ENCODE measurements at regions not wholly inside any gene's neighbourhood (a gene's known extent, or its start where the extent isn't known, plus 50 kb on each side); places are given as distances from the start of the nearest gene placed in this dataset.

- intact Hi-C loops (cut with micrococcal nuclease): no loop called here
- ATAC-seq (ENCODE audit: low read depth): no peak
- Mint-ChIP-seq H3K4me1 (no peaks in the 10 kb centered on the region), H3K9me3 (peaks cover 9% of the 10 kb centered on the region), H3K27me3 (peaks cover 3% of the 10 kb centered on the region), H3K4me3 (no peak overlapping the region), H3K36me3 (ENCODE audit: low read depth) (no peaks in the 10 kb centered on the region), H3K27ac (no peak overlapping the region)
- DNase-seq: no peak
- CTCF ChIA-PET: no interaction called here
- TF ChIP-seq, protein P1, sequence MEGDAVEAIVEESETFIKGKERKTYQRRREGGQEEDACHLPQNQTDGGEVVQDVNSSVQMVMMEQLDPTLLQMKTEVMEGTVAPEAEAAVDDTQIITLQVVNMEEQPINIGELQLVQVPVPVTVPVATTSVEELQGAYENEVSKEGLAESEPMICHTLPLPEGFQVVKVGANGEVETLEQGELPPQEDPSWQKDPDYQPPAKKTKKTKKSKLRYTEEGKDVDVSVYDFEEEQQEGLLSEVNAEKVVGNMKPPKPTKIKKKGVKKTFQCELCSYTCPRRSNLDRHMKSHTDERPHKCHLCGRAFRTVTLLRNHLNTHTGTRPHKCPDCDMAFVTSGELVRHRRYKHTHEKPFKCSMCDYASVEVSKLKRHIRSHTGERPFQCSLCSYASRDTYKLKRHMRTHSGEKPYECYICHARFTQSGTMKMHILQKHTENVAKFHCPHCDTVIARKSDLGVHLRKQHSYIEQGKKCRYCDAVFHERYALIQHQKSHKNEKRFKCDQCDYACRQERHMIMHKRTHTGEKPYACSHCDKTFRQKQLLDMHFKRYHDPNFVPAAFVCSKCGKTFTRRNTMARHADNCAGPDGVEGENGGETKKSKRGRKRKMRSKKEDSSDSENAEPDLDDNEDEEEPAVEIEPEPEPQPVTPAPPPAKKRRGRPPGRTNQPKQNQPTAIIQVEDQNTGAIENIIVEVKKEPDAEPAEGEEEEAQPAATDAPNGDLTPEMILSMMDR (IDR thresholded peaks at IDR 0.05): no peak
- POLR2A ChIA-PET: no interaction called here
Measured at GRCh38 chr2:7573166-7573825, 656.1 kb downstream of the RNF144A start.

DNA sequence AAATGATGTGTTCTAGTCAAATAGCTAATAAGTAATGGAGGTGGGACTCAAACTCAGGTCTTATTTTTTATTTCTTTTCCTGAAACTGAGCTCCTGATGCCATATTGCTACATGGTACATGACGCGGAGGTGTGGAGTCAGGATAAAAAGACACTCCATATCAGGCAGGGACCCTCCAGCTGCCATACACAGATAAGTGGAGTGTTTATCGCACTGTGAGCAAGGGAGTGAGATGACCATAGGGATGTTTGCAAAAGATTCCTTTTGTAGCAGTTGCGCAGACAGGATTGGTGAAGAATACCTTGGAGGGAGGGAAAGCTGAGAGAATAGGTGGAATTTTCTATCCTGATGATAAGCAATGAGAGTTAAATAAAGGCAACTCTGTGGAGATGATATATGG, 657.2 kb downstream of the RNF144A start:
- ChIA-PET POLR2A (no interaction called here), CTCF (no interaction called here)
- H3K27ac Mint-ChIP-seq: no peak overlapping the region
- no peak overlapping the region for H3K4me3 Mint-ChIP-seq
- ATAC-seq (ENCODE audit: low read depth) (no peak), DNase-seq (no peak)
- no peaks in the 10 kb centered on the region for H3K36me3 Mint-ChIP-seq (ENCODE audit: low read depth)
- H3K9me3 Mint-ChIP-seq: peaks cover 12% of the 10 kb centered on the region
- TF ChIP-seq, protein P1 (IDR thresholded peaks at IDR 0.05): no peak
- intact Hi-C loops (cut with micrococcal nuclease): no loop called here
- peaks cover 6% of the 10 kb centered on the region for H3K27me3 Mint-ChIP-seq
- H3K4me1 Mint-ChIP-seq: no peaks in the 10 kb centered on the region

GRCh38 chr2:7577769-7578168, 660.6 kb downstream of the RNF144A start:
- Mint-ChIP-seq H3K27me3 (peaks cover 6% of the 10 kb centered on the region), H3K4me3 (no peak overlapping the region), H3K4me1 (no peaks in the 10 kb centered on the region), H3K27ac (no peak overlapping the region), H3K9me3 (peaks cover 14% of the 10 kb centered on the region), H3K36me3 (ENCODE audit: low read depth) (no peaks in the 10 kb centered on the region)
- DNase-seq (no peak), ATAC-seq (ENCODE audit: low read depth) (no peak)
- TF ChIP-seq, protein P1 (IDR thresholded peaks at IDR 0.05): no peak
- POLR2A ChIA-PET: no interaction called here
- intact Hi-C loops (cut with micrococcal nuclease): no loop called here
- CTCF ChIA-PET: no interaction called here

- Mint-ChIP-seq H3K9me3 (peaks cover 4% of the 10 kb centered on the region), H3K4me1 (no peaks in the 10 kb centered on the region), H3K36me3 (ENCODE audit: low read depth) (no peaks in the 10 kb centered on the region), H3K27ac (no peak overlapping the region), H3K27me3 (peaks cover 6% of the 10 kb centered on the region), H3K4me3 (no peak overlapping the region)
- TF ChIP-seq, protein P1 (IDR thresholded peaks at IDR 0.05): no peak
- ChIA-PET CTCF (no interaction called here), POLR2A (no interaction called here)
- intact Hi-C loops (cut with micrococcal nuclease): no loop called here
- DNase-seq (no peak), ATAC-seq (ENCODE audit: low read depth) (no peak)
Measured at GRCh38 chr2:7584017-7584416, 666.8 kb downstream of the RNF144A start.

DNA sequence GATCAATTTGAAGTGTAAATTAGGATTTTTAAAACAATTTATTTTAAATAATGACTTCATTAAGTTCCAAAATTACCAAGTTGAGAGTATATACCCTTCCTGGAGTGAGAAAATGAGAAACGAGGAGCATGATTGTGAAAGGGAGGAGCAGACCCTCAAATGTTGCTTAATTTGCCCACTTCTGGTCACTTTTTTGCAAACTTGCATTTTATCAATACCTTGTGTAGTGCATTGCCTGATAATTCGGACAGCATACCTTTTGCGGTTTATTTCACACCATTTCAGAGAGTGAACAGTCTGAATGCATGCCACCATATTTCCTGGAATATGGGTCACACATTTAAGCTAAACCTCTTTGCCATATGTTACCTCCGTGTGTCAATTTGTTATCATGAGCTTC, 669.7 kb downstream of the RNF144A start:
- no peak overlapping the region for H3K4me3 Mint-ChIP-seq
- no peaks in the 10 kb centered on the region for H3K4me1 Mint-ChIP-seq
- intact Hi-C loops (cut with micrococcal nuclease): no loop called here
- POLR2A ChIA-PET: no interaction called here
- CTCF ChIA-PET: no interaction called here
- DNase-seq (no peak), ATAC-seq (ENCODE audit: low read depth) (no peak)
- no peaks in the 10 kb centered on the region for H3K9me3 Mint-ChIP-seq
- TF ChIP-seq, protein P1 (IDR thresholded peaks at IDR 0.05): no peak
- peaks cover 2% of the 10 kb centered on the region for H3K27me3 Mint-ChIP-seq
- H3K36me3 Mint-ChIP-seq (ENCODE audit: low read depth): no peaks in the 10 kb centered on the region
- no peak overlapping the region for H3K27ac Mint-ChIP-seq

Measured in activated B cell treated with CpG ODN at 0.5 μM for 24 hours (primary cell).